GM23338 (cell line): ENCODE measurements at regions not wholly inside any gene's neighbourhood (a gene's known extent, or its start where the extent isn't known, plus 50 kb on each side); places are given as distances from the start of the nearest gene placed in this dataset.

Experiments used
- CREB1 ChIP-seq: fragments of 250-450 bp; sonication (Bioruptor Pico); IDR thresholded peaks from 2 replicates; pipeline ENCODE4 v1.5.0; 2020; ENCODE audit warnings: low read depth, mild to moderate bottlenecking, moderate library complexity
- CTCF ChIP-seq, 2 experiments: fragments of 200-600 bp in 1 of 2; sonication (generic) in 1 of 2; conservative IDR thresholded peaks; 2 replicates each; pipeline versions ENCODE4 v1.5.1 to v1.6.1; 2016 to 2017; ENCODE audit warnings: antibody characterized with exemption in 2 of 2, low read depth in 2 of 2, mild to moderate bottlenecking in 2 of 2, moderate library complexity in 1 of 2
- EZH2 ChIP-seq: fragments of 200-600 bp; sonication (generic); IDR thresholded peaks from one replicate; pipeline ENCODE4 v1.8.0; 2017; ENCODE audit warnings: antibody characterized with exemption, mild to moderate bottlenecking, low read depth; ENCODE audit not compliant: unreplicated experiment
- EZH2phosphoT487 ChIP-seq: fragments of 200-600 bp; sonication (generic); IDR thresholded peaks from one replicate; pipeline ENCODE4 v1.8.1; 2018; ENCODE audit warnings: antibody characterized with exemption; ENCODE audit not compliant: unreplicated experiment
- NANOG ChIP-seq: IDR thresholded peaks from 2 replicates; pipeline ENCODE4 v1.6.1; 2016; ENCODE audit warnings: antibody characterized with exemption, borderline replicate concordance
- POLR2AphosphoS5 ChIP-seq: IDR thresholded peaks from 2 replicates; pipeline ENCODE4 v1.6.1; 2016; ENCODE audit warnings: antibody characterized with exemption, low read depth
- REST ChIP-seq: IDR thresholded peaks from one replicate; pipeline ENCODE4 v1.6.1; 2018; ENCODE audit warnings: antibody characterized with exemption; ENCODE audit not compliant: unreplicated experiment
- STAT1 ChIP-seq: IDR thresholded peaks from one replicate; pipeline ENCODE4 v1.6.1; 2016; ENCODE audit warnings: antibody characterized with exemption; ENCODE audit not compliant: unreplicated experiment
- ZNF114 ChIP-seq: fragments of 250-450 bp; sonication (Bioruptor Pico); IDR thresholded peaks from 2 replicates; pipeline ENCODE4 v1.5.0; 2020; ENCODE audit warnings: mild to moderate bottlenecking, moderate library complexity
- ZNF331 ChIP-seq: fragments of 250-450 bp; sonication (Bioruptor Pico); IDR thresholded peaks from 2 replicates; pipeline ENCODE4 v1.5.0; 2020; ENCODE audit warnings: low read depth, mild to moderate bottlenecking, moderate library complexity
- ZNF462 ChIP-seq: fragments of 250-450 bp; sonication (Bioruptor Pico); IDR thresholded peaks from 2 replicates; pipeline ENCODE4 v1.5.0; 2020; ENCODE audit warnings: mild to moderate bottlenecking, moderate library complexity
- TF ChIP-seq, protein P1 (sequence below): IDR thresholded peaks from 2 replicates; pipeline ENCODE4 v1.6.1; 2016; ENCODE audit warnings: antibody characterized with exemption

DNA sequence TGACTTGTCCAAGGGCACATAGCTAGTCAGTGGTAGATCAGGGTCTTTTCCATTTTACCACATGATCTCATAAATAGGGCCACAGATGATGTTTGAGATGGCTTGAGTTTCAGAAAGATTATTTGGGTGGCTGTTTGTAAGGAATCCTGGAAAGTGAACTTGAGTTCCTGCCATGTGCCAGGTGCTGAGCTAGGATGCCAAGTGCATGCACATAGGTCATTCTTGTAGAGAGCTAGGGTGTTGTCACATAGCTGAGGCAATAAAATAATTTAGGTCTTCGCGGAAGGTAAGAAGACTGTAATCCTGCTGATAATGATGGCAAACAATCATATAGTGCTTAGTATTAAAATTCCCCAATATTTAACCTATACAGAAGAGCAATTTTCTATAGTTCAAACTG lies 1162.6 kb upstream of the TENM4 start:
- TF ChIP-seq CTCF (conservative IDR thresholded peaks at IDR 0.05; ENCODE audit: low read depth in 2 of 2), result no peak
- no peak for TF ChIP-seq EZH2phosphoT487
- TF ChIP-seq, protein P1, sequence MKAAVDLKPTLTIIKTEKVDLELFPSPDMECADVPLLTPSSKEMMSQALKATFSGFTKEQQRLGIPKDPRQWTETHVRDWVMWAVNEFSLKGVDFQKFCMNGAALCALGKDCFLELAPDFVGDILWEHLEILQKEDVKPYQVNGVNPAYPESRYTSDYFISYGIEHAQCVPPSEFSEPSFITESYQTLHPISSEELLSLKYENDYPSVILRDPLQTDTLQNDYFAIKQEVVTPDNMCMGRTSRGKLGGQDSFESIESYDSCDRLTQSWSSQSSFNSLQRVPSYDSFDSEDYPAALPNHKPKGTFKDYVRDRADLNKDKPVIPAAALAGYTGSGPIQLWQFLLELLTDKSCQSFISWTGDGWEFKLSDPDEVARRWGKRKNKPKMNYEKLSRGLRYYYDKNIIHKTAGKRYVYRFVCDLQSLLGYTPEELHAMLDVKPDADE, result no peak
- TF ChIP-seq REST, result no peak
- TF ChIP-seq NANOG, result no peak
- TF ChIP-seq POLR2AphosphoS5, result no peak
- no peak for TF ChIP-seq EZH2
- no peak for TF ChIP-seq ZNF462 (CRISPR knock-in tag)
- no peak for TF ChIP-seq ZNF114 (CRISPR knock-in tag)
- TF ChIP-seq CREB1 (CRISPR knock-in tag), result no peak
- TF ChIP-seq STAT1, result no peak
- no peak for TF ChIP-seq ZNF331 (CRISPR knock-in tag)
